GM13976 (cell line): ENCODE measurements at regions not wholly inside any gene's neighbourhood (a gene's known extent, or its start where the extent isn't known, plus 50 kb on each side); places are given as distances from the start of the nearest gene placed in this dataset.

Source experiments
- DNase-seq: peaks from one replicate; pipeline ENCODE4 v3.0.0; 2012; ENCODE audit warnings: low spot score
- in situ Hi-C: fragments of 300-500 bp; cut with MboI; formaldehyde crosslinking; loops from one replicate; pipeline ENCODE4 v1.12.0; 2022; ENCODE audit warnings: low sequenced_read_pairs, mixed read lengths, inconsistent platforms; ENCODE audit not compliant: unreplicated experiment
- TF ChIP-seq, protein P1 (sequence below): IDR thresholded peaks from 2 replicates; pipeline ENCODE4 v1.5.1; 2012; ENCODE audit warnings: borderline replicate concordance, mild to moderate bottlenecking; ENCODE audit not compliant: insufficient read depth; ENCODE audit errors: extremely low read depth, missing control alignments, control extremely low read depth

DNA sequence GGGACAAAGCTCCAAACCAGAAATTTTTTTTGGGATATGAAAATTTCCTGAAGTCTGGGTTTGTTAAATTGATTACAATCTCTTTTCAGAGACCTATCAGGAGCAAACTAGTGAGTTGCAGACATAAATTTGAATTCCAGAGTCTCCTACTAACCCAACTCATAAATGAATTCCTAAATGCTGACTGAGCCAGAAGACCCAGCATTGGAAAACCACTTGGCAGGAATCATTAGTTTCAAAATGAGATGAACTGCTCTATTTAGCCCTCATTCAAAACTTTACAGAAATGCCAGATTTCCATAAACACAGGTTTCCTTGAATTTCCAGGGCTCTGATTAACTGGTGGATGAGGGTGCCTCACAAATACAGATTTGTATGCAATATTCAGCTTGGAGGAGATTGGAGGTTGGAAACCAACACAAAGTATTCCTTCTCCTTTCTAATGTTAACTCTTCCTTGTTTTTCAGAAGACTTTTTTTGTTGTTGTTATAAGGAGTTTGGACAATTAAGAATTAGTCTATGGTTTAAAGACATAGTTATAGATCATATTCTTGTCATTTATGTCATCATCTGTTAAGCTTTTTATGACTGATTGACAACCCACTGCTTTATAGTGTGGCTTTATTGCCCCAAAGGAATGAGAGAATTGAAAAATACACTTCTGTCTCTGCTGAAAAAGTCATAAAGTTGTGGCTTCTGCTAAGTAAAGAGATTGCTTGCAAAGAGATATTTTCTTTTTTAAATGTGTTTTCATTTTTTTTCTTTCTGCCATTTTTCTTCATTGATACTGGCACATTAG is 222.8 kb downstream of the HLX start:
- TF ChIP-seq, protein P1, sequence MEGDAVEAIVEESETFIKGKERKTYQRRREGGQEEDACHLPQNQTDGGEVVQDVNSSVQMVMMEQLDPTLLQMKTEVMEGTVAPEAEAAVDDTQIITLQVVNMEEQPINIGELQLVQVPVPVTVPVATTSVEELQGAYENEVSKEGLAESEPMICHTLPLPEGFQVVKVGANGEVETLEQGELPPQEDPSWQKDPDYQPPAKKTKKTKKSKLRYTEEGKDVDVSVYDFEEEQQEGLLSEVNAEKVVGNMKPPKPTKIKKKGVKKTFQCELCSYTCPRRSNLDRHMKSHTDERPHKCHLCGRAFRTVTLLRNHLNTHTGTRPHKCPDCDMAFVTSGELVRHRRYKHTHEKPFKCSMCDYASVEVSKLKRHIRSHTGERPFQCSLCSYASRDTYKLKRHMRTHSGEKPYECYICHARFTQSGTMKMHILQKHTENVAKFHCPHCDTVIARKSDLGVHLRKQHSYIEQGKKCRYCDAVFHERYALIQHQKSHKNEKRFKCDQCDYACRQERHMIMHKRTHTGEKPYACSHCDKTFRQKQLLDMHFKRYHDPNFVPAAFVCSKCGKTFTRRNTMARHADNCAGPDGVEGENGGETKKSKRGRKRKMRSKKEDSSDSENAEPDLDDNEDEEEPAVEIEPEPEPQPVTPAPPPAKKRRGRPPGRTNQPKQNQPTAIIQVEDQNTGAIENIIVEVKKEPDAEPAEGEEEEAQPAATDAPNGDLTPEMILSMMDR: no peak
- in situ Hi-C loops: no loop called here
- DNase-seq: no peak

DNA sequence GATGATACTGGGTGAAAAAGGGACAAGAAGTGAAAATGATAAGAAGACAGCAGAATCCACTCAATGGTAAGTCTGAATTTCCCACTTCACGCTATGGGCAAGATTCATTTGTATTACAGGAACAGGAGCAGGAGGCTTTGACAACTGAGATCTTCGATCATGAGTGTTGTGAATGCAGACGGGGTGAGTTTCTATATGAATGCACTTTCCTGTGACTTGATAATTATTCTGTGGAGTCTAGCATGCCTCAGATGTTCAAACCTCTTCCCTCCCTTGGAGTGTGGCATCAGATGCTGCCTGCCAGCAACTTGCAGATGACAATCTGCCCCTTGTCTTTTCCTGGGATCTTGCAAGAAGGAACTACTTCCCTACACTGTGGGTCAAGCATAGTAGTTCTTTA is 225.4 kb downstream of the HLX start:
- in situ Hi-C loops: no loop called here
- DNase-seq: no peak
- TF ChIP-seq, protein P1: no peak

DNA sequence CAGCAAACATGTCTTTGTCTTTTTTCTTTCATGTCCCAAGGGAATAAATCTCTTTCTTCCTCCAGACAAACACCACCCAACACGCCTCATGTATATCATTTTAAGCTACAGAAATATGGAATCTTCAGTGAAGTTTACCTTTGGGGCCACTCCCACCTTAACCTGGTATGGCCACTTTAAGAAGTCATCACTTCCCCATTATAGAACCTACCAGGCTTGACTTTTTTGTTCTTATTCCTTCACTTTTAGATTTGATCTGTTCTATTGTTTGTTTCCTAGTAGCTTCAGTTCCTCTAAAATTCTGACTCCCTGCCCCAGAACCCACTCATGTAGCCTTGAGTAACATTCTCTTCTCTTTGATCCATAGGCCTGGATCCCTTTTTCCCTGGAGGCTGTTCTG is 226.3 kb downstream of the HLX start:
- TF ChIP-seq, protein P1: no peak
- no peak for DNase-seq

DNA sequence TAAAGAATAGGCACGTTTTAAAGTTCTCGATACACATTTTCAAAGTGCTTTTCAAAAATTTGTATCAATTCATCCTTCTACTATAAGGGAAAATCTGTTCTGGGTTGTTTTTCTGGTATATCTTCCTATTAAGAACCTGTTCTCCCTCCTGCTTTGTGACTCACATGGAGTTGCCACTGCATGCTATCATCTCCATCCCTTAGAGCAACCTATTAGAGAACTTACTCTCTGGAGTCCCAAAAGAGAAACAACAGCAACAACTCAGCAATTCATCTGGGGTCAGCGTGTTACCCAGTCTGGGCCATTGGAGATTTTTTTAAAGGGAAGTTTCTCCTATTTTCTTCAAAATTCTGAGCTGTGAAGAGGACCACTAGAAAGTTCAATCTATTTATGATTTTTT is 227.4 kb downstream of the HLX start:
- no peak for DNase-seq
- TF ChIP-seq, protein P1: no peak
- in situ Hi-C loops: no loop called here

More for the DNA sequence above, 226.3 kb downstream of the HLX start:
- in situ Hi-C loops: no loop called here

DNA sequence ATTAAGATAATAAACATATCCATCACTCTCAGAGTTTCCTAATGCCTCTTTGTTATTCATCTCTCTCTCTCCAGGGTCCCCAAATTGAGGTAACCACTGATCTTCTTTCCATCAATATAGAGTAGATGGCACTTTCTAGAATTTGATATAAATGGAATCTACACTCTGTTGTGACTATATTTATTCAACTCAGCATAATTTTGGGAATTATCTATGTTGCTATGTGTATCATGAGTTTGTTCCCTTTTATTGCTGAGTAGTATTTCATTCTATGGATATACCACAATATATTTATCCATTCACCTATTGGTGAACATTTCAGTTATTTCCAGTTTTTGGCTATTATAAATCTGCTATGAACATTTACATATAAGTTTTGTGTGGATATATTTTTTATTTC is 230.7 kb downstream of the HLX start:
- no peak for DNase-seq
- in situ Hi-C loops: no loop called here
- TF ChIP-seq, protein P1: no peak

DNA sequence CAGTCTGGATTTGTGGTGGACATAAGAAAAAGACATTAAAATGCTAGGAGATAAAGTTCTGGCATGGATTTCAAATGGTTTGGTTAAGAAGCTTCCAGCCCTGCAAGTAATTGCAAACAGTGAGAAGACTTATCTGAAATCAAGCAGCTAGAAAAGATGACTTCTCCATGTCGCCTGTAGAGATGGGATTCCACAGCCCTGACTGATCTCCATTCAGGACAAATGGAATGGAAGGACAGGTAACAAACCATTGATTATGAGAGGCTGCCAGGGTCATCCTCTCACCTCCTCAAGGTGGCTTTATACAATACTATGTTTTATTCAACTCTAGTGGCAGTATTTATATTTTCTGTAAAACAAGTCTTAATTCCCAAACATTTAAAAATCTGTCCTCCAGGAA is 237.9 kb downstream of the HLX start:
- TF ChIP-seq, protein P1: no peak
- in situ Hi-C loops: no loop called here
- no peak for DNase-seq
